ENCODE measurements at regions not wholly inside any gene's neighbourhood (a gene's known extent, or its start where the extent isn't known, plus 50 kb on each side); places are given as distances from the start of the nearest gene placed in this dataset.

DNA sequence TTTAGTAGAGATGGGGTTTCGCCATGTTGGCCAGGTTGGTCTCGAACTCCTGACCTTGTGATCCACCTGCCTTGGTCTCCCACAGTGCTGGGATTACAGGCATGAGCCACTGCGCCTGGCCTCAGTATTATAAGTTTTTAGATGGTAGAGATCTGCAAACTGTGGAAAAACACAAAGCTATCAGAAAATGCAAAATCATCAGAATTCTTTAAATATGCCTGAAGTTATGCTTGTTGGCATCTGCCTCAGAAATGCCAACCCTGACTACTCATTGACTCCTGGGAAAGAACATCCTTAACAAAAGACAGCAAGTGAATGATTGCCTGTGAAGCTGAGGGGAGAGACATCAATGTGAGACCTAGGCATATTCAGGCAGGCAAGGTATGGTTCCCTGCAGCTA lies 94.3 kb upstream of the MB21D2 start:
- TF ChIP-seq, protein P1, sequence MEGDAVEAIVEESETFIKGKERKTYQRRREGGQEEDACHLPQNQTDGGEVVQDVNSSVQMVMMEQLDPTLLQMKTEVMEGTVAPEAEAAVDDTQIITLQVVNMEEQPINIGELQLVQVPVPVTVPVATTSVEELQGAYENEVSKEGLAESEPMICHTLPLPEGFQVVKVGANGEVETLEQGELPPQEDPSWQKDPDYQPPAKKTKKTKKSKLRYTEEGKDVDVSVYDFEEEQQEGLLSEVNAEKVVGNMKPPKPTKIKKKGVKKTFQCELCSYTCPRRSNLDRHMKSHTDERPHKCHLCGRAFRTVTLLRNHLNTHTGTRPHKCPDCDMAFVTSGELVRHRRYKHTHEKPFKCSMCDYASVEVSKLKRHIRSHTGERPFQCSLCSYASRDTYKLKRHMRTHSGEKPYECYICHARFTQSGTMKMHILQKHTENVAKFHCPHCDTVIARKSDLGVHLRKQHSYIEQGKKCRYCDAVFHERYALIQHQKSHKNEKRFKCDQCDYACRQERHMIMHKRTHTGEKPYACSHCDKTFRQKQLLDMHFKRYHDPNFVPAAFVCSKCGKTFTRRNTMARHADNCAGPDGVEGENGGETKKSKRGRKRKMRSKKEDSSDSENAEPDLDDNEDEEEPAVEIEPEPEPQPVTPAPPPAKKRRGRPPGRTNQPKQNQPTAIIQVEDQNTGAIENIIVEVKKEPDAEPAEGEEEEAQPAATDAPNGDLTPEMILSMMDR (conservative IDR thresholded peaks at IDR 0.05; ENCODE audit: low read depth, low read length), result no peak
- no peaks in the 10 kb centered on the region for H3K36me3 ChIP-seq (ENCODE audit: insufficient read depth)
- H3K4me3 ChIP-seq (IDR thresholded peaks at IDR 0.05; ENCODE audit: insufficient read depth, low read depth, low read length), result no peak overlapping the region
- H3K4me2 ChIP-seq, result no peak overlapping the region
- no peak overlapping the region for H3K9ac ChIP-seq
- no peaks in the 10 kb centered on the region for H3K27me3 ChIP-seq (ENCODE audit: insufficient read depth, low read depth)
- H3K79me2 ChIP-seq (ENCODE audit: insufficient read depth, low read depth), result no peaks in the 10 kb centered on the region
- no peak overlapping the region for H2AFZ ChIP-seq (ENCODE audit: low read depth)
- H3K4me1 ChIP-seq (ENCODE audit: low read depth, poor library complexity, severe bottlenecking), result no peaks in the 10 kb centered on the region
- H4K20me1 ChIP-seq (ENCODE audit: insufficient read depth), result no peaks in the 10 kb centered on the region
- H3K27ac ChIP-seq, result no peak overlapping the region

DNA sequence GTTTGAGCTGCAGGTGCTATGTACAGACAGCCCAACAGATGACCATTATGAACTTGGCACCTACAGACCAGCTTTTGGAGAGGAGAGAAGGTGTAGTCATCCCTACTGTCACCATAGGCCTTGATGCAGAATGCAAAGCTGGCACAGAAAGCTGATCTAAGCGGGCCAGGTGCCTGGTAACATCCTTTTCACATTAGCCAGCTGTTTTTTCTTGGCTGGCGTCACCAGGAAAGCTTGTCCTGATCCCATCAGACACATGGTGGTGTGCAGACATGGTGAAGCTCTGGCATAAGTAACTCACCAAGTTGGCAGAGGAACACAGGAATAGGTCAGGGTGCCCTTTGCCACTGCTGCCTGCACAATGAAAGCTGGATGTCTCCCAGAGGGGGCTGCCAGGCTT lies 97.2 kb upstream of the MB21D2 start:
- no peaks in the 10 kb centered on the region for H3K4me1 ChIP-seq (ENCODE audit: low read depth, poor library complexity, severe bottlenecking)
- no peaks in the 10 kb centered on the region for H4K20me1 ChIP-seq (ENCODE audit: insufficient read depth)

DNA sequence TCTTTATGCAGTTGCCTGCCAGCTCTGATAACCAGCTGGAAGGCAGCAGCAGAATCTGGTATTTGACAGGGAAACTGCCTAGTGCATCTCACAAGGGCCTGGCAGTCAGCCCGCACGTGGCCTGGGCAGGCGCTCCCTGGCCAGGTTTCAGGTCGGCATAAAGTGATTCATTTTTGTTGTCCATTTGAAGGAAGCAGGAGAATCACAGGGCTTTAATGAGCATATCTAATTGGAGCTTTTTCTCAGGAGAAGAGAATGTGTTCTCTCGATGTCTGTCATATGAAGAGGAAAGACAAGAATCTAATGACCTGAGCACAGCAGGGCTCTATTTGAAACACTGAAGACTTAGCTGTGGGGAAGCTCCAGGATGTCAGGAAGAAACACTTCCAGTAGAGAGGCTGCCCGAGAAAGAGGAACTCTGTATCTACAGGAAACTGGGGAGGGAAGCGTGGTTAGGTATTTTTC lies 98.8 kb upstream of the MB21D2 start:
- Histone ChIP-seq H3K4me3 (IDR thresholded peaks at IDR 0.05; ENCODE audit: insufficient read depth, low read depth, low read length) (no peak overlapping the region), H3K27ac (no peak overlapping the region), H3K4me2 (no peak overlapping the region), H4K20me1 (ENCODE audit: insufficient read depth) (no peaks in the 10 kb centered on the region), H3K27me3 (ENCODE audit: insufficient read depth, low read depth) (no peaks in the 10 kb centered on the region), H3K4me1 (ENCODE audit: low read depth, poor library complexity, severe bottlenecking) (no peaks in the 10 kb centered on the region), H3K9ac (no peak overlapping the region), H2AFZ (ENCODE audit: low read depth) (no peak overlapping the region), H3K79me2 (ENCODE audit: insufficient read depth, low read depth) (no peaks in the 10 kb centered on the region), H3K36me3 (ENCODE audit: insufficient read depth) (no peaks in the 10 kb centered on the region)
- TF ChIP-seq, protein P1 (conservative IDR thresholded peaks at IDR 0.05; ENCODE audit: low read depth, low read length), result no peak

More for the DNA sequence above, 97.2 kb upstream of the MB21D2 start:
- Histone ChIP-seq H3K9ac (no peak overlapping the region), H3K27ac (no peak overlapping the region), H3K27me3 (ENCODE audit: insufficient read depth, low read depth) (no peaks in the 10 kb centered on the region), H2AFZ (ENCODE audit: low read depth) (no peak overlapping the region), H3K4me3 (IDR thresholded peaks at IDR 0.05; ENCODE audit: insufficient read depth, low read depth, low read length) (no peak overlapping the region), H3K36me3 (ENCODE audit: insufficient read depth) (no peaks in the 10 kb centered on the region), H3K4me2 (no peak overlapping the region), H3K79me2 (ENCODE audit: insufficient read depth, low read depth) (no peaks in the 10 kb centered on the region)
- TF ChIP-seq, protein P1 (conservative IDR thresholded peaks at IDR 0.05; ENCODE audit: low read depth, low read length), result no peak

DNA sequence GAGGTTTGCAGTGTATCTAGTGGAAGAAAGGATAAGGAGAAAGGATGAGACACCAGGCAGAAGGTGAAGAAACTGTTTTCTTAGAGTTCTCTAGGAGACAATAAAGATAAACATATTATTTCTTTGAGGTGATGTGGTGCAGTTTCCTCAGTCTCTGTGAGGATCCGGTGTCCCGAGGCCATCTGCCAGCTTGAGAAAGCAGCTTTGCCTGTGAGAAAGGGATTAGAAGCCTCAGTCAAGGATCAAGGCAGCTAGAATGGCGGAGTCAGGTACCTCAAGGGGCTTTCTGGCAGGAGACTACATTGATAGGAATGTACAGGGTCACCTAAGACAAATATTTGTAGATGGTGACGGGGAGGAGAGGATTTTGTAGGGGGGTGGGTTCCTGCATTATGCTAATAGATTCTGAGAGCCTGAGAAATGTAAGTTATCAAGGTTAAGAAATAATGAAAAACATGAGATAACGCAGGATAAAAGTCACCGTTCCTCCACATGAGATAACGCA lies 103.9 kb upstream of the MB21D2 start:
- TF ChIP-seq, protein P1 (conservative IDR thresholded peaks at IDR 0.05; ENCODE audit: low read depth, low read length), result no peak
- Histone ChIP-seq H3K4me1 (ENCODE audit: low read depth, poor library complexity, severe bottlenecking) (no peaks in the 10 kb centered on the region), H3K27me3 (ENCODE audit: insufficient read depth, low read depth) (no peaks in the 10 kb centered on the region), H3K36me3 (ENCODE audit: insufficient read depth) (no peaks in the 10 kb centered on the region), H3K9ac (no peak overlapping the region), H3K4me3 (IDR thresholded peaks at IDR 0.05; ENCODE audit: insufficient read depth, low read depth, low read length) (no peak overlapping the region), H3K27ac (no peak overlapping the region), H3K79me2 (ENCODE audit: insufficient read depth, low read depth) (no peaks in the 10 kb centered on the region), H3K4me2 (no peak overlapping the region), H4K20me1 (ENCODE audit: insufficient read depth) (no peaks in the 10 kb centered on the region), H2AFZ (ENCODE audit: low read depth) (no peak overlapping the region)
